ENCODE measurements at regions not wholly inside any gene's neighbourhood (a gene's known extent, or its start where the extent isn't known, plus 50 kb on each side); places are given as distances from the start of the nearest gene placed in this dataset.
"Not testable (repeated sequence)": the region's sequence is repeated elsewhere in the genome, so short reads cannot be mapped to it uniquely, and the experiment has no call there.

GRCh38 chr3:72086042-72086742 lies 301.2 kb upstream of the PROK2 start:
- DNase-seq = no peak

GRCh38 chr3:72085036-72085435 lies 300.1 kb upstream of the PROK2 start:
- no peak for DNase-seq

GRCh38 chr3:72082776-72083462 lies 298.0 kb upstream of the PROK2 start:
- DNase-seq = no peak

GRCh38 chr3:72082186-72082715 lies 297.3 kb upstream of the PROK2 start:
- DNase-seq = no peak

- DNase-seq = no peak
Observed at GRCh38 chr3:72081471-72082185, 296.7 kb upstream of the PROK2 start.

- no peak for DNase-seq
Observed at GRCh38 chr3:72080800-72081199, 295.9 kb upstream of the PROK2 start.

GRCh38 chr3:72080095-72080494 lies 295.1 kb upstream of the PROK2 start:
- no peak for DNase-seq

- no peak for DNase-seq
Observed at GRCh38 chr3:72079369-72079872, 294.5 kb upstream of the PROK2 start.

- DNase-seq = no peak
Observed at GRCh38 chr3:72078676-72079368, 293.9 kb upstream of the PROK2 start.

- DNase-seq = no peak
Observed at GRCh38 chr3:72077473-72078259, 292.7 kb upstream of the PROK2 start.

- not testable (repeated sequence) for DNase-seq
Observed at GRCh38 chr3:72075848-72076247, 290.9 kb upstream of the PROK2 start.

GRCh38 chr3:72071624-72072023 lies 286.7 kb upstream of the PROK2 start:
- DNase-seq = no peak

- no peak for DNase-seq
Observed at GRCh38 chr3:72070005-72070404, 285.1 kb upstream of the PROK2 start.

- DNase-seq = no peak
Observed at GRCh38 chr3:72069543-72069942, 284.6 kb upstream of the PROK2 start.

- no peak for DNase-seq
Observed at GRCh38 chr3:72068621-72069020, 283.7 kb upstream of the PROK2 start.

GRCh38 chr3:72067721-72068120 lies 282.8 kb upstream of the PROK2 start:
- DNase-seq = no peak

- DNase-seq = no peak
Observed at GRCh38 chr3:72065872-72066641, 281.1 kb upstream of the PROK2 start.

GRCh38 chr3:72065236-72065635 lies 280.3 kb upstream of the PROK2 start:
- no peak for DNase-seq

- DNase-seq = not testable (repeated sequence)
Observed at GRCh38 chr3:72064727-72065126, 279.8 kb upstream of the PROK2 start.

- no peak for DNase-seq
Observed at GRCh38 chr3:72062017-72062416, 277.1 kb upstream of the PROK2 start.

GRCh38 chr3:72060447-72061034 lies 275.6 kb upstream of the PROK2 start:
- DNase-seq = no peak

Data from SHP77 treated with DMSO at 0.1 percent for 48 hours (cell line).